ENCODE measurements at regions not wholly inside any gene's neighbourhood (a gene's known extent, or its start where the extent isn't known, plus 50 kb on each side); places are given as distances from the start of the nearest gene placed in this dataset.
A peak's percentile ranks its signal among the peaks of the same experiment; 100 is the strongest.

DNA sequence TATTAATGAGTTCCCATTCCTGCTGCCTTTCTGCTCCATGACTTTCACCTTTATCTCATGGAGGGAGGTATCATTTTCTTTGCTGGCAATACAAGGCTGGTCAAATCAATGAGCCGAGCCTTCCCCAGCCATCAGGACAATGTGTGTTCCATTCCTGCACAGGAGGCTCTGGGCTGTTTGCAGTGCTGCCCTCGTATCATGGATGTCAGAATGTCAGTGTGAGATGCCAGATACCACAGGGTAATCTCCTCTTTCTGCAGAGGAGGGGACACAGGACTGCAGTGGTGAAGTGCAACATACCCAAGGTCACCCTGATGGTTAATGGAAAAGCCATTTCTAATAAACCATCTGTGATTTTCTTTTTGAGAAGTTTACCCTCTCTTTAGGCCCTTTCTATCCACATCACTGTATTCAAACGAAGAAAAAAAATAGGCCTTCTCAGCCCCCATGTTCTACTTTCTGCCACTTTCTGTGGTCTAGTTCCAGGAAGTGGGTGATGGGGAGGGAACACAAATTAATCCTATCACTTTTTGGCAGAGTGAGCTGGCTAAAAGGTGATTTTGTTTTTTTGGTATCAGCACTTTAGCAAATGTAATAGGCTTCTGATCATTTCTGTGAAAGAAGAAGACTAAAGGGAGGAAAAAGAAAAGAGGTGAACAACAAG lies 490.2 kb upstream of the BOD1L1 start:
- Histone ChIP-seq H3K27ac (ENCODE audit: low read depth, low read length) (no peak overlapping the region), H3K79me2 (ENCODE audit: insufficient read depth, low read length) (peaks cover 99% of the 10 kb centered on the region), H3K27me3 (ENCODE audit: insufficient read depth, low read length) (no peaks in the 10 kb centered on the region), H3K9me3 (ENCODE audit: low read depth, low read length) (no peaks in the 10 kb centered on the region), H2AFZ (ENCODE audit: low read length) (no peak overlapping the region), H3K4me3 (ENCODE audit: insufficient read depth, low read length) (no peak overlapping the region), H3K4me1 (ENCODE audit: insufficient read depth, low read length) (peaks cover 51% of the 10 kb centered on the region), H3K4me2 (ENCODE audit: insufficient read depth, low read length) (no peak overlapping the region), H3K36me3 (ENCODE audit: insufficient read depth, low read length) (peaks cover 28% of the 10 kb centered on the region), H4K20me1 (ENCODE audit: insufficient read depth, low read length) (no peaks in the 10 kb centered on the region)
- TF ChIP-seq, protein P1, sequence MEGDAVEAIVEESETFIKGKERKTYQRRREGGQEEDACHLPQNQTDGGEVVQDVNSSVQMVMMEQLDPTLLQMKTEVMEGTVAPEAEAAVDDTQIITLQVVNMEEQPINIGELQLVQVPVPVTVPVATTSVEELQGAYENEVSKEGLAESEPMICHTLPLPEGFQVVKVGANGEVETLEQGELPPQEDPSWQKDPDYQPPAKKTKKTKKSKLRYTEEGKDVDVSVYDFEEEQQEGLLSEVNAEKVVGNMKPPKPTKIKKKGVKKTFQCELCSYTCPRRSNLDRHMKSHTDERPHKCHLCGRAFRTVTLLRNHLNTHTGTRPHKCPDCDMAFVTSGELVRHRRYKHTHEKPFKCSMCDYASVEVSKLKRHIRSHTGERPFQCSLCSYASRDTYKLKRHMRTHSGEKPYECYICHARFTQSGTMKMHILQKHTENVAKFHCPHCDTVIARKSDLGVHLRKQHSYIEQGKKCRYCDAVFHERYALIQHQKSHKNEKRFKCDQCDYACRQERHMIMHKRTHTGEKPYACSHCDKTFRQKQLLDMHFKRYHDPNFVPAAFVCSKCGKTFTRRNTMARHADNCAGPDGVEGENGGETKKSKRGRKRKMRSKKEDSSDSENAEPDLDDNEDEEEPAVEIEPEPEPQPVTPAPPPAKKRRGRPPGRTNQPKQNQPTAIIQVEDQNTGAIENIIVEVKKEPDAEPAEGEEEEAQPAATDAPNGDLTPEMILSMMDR (IDR thresholded peaks at IDR 0.05; ENCODE audit: extremely low read depth, low read depth, low read length) = no peak
- DNase-seq (ENCODE audit: insufficient read length, low spot score, missing footprints) = no peak

DNA sequence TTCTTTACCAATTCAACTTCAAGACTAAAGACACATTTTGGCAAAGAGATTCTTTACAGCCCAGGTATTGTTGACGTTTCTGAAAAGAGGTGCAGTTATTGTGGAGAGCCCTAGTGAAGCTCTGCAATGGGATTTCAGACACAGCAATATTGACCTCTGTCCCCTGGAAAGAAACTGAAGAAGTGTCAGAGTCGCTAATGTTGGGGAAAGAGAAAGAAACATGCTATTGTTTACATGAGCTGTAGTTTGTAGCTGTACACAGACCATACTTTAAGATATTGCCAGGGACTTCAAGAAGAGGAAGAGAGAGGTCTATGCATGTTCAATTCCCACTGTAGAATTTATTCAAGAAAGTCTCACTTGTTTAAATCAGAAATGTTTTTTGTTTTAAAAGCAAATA lies 497.3 kb upstream of the BOD1L1 start:
- Histone ChIP-seq H3K9me3 (ENCODE audit: low read depth, low read length) (no peaks in the 10 kb centered on the region), H3K27me3 (ENCODE audit: insufficient read depth, low read length) (no peaks in the 10 kb centered on the region), H3K27ac (ENCODE audit: low read depth, low read length) (no peak overlapping the region), H3K4me1 (ENCODE audit: insufficient read depth, low read length) (peaks cover 35% of the 10 kb centered on the region), H3K4me3 (ENCODE audit: insufficient read depth, low read length) (no peak overlapping the region), H4K20me1 (ENCODE audit: insufficient read depth, low read length) (no peaks in the 10 kb centered on the region), H3K79me2 (ENCODE audit: insufficient read depth, low read length) (peaks cover 93% of the 10 kb centered on the region), H2AFZ (ENCODE audit: low read length) (no peak overlapping the region), H3K36me3 (ENCODE audit: insufficient read depth, low read length) (peaks cover 68% of the 10 kb centered on the region), H3K4me2 (ENCODE audit: insufficient read depth, low read length) (no peak overlapping the region)
- DNase-seq (ENCODE audit: insufficient read length, low spot score, missing footprints) = no peak
- TF ChIP-seq, protein P1 (IDR thresholded peaks at IDR 0.05; ENCODE audit: extremely low read depth, low read depth, low read length) = no peak

DNA sequence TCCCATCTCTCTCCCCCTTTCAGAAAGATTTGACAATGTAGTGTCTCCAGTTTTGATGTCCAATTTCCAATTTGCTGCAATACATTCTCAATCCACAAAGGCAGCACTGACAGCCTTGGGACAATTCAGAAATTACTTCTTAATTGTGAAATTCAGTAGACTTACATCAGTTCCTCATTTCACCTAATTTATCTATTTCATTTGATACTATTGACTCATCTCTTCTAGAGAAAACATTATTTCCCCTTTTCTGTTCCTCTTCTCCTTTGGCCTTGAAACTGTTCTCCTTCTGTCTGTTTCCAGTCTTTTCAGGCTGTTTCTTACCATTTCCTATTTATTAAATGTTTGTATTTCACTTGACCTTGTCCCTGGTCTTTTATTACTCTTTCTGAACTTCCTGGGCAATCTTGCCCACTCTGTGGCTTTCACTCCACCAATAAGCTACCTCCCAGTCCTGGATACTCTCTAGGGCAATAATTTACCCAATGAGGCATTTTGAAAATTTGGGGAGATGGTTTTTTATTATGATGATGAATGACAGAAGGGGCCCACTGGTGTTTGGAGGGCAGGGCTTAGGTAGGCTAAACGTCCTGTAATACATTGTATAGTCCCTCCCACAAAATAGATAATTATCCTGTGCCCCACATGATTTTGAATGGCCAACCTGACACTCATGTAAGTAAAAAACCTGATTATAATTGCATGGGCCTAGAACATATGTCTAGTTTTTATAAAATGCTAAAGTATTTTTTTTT lies 498.0 kb upstream of the BOD1L1 start:
- Histone ChIP-seq H3K79me2 (ENCODE audit: insufficient read depth, low read length) (peaks cover 89% of the 10 kb centered on the region), H4K20me1 (ENCODE audit: insufficient read depth, low read length) (no peaks in the 10 kb centered on the region), H3K27ac (ENCODE audit: low read depth, low read length) (no peak overlapping the region), H2AFZ (ENCODE audit: low read length) (no peak overlapping the region), H3K36me3 (ENCODE audit: insufficient read depth, low read length) (peaks cover 63% of the 10 kb centered on the region), H3K4me1 (ENCODE audit: insufficient read depth, low read length) (peaks cover 40% of the 10 kb centered on the region), H3K4me3 (ENCODE audit: insufficient read depth, low read length) (no peak overlapping the region), H3K4me2 (ENCODE audit: insufficient read depth, low read length) (no peak overlapping the region), H3K9me3 (ENCODE audit: low read depth, low read length) (no peaks in the 10 kb centered on the region), H3K27me3 (ENCODE audit: insufficient read depth, low read length) (no peaks in the 10 kb centered on the region)
- no peak for DNase-seq (ENCODE audit: insufficient read length, low spot score, missing footprints)
- TF ChIP-seq, protein P1 (IDR thresholded peaks at IDR 0.05; ENCODE audit: extremely low read depth, low read depth, low read length) = peak; percentile 6

GRCh38 chr4:14130551-14130950 lies 503.0 kb upstream of the BOD1L1 start:
- Histone ChIP-seq H3K4me1 (ENCODE audit: insufficient read depth, low read length) (peaks cover 22% of the 10 kb centered on the region), H3K36me3 (ENCODE audit: insufficient read depth, low read length) (peaks cover 51% of the 10 kb centered on the region), H3K79me2 (ENCODE audit: insufficient read depth, low read length) (peaks cover 59% of the 10 kb centered on the region), H3K4me3 (ENCODE audit: insufficient read depth, low read length) (no peak overlapping the region), H2AFZ (ENCODE audit: low read length) (peak overlapping the region; percentile 16), H3K9me3 (ENCODE audit: low read depth, low read length) (no peaks in the 10 kb centered on the region), H4K20me1 (ENCODE audit: insufficient read depth, low read length) (no peaks in the 10 kb centered on the region), H3K4me2 (ENCODE audit: insufficient read depth, low read length) (peak overlapping the region; percentile 26), H3K27ac (ENCODE audit: low read depth, low read length) (peak overlapping the region; percentile 66), H3K27me3 (ENCODE audit: insufficient read depth, low read length) (no peaks in the 10 kb centered on the region)
- DNase-seq (ENCODE audit: insufficient read length, low spot score, missing footprints) = no peak
- TF ChIP-seq, protein P1 (IDR thresholded peaks at IDR 0.05; ENCODE audit: extremely low read depth, low read depth, low read length) = peak; percentile 35
